Amniotic epithelial cell (primary cell): ENCODE measurements at regions not wholly inside any gene's neighbourhood (a gene's known extent, or its start where the extent isn't known, plus 50 kb on each side); places are given as distances from the start of the nearest gene placed in this dataset.
"Not testable (repeated sequence)": the region's sequence is repeated elsewhere in the genome, so short reads cannot be mapped to it uniquely, and the experiment has no call there.

Experiments
- DNase-seq: peaks from one replicate; pipeline ENCODE4 v3.0.0-alpha.2; 2010; ENCODE audit warnings: low read depth

- DNase-seq = no peak
Measured at GRCh38 chr5:161036296-161036695, 184.3 kb upstream of the ATP10B start.

- DNase-seq = no peak
Measured at GRCh38 chr5:161034451-161034850, 182.4 kb upstream of the ATP10B start.

GRCh38 chr5:161030229-161030628 lies 178.2 kb upstream of the ATP10B start:
- no peak for DNase-seq

- no peak for DNase-seq
Measured at GRCh38 chr5:161027763-161028162, 175.8 kb upstream of the ATP10B start.

GRCh38 chr5:161023551-161023950 lies 171.5 kb upstream of the ATP10B start:
- DNase-seq = no peak

GRCh38 chr5:161022151-161022550 lies 170.1 kb upstream of the ATP10B start:
- no peak for DNase-seq

GRCh38 chr5:161009817-161010216 lies 157.8 kb upstream of the ATP10B start:
- no peak for DNase-seq

- no peak for DNase-seq
Measured at GRCh38 chr5:161009194-161009593, 157.2 kb upstream of the ATP10B start.

- DNase-seq = no peak
Measured at GRCh38 chr5:161007879-161008278, 155.9 kb upstream of the ATP10B start.

GRCh38 chr5:161002571-161003074 lies 150.6 kb upstream of the ATP10B start:
- DNase-seq = no peak

- no peak for DNase-seq
Measured at GRCh38 chr5:161001604-161002003, 149.6 kb upstream of the ATP10B start.

GRCh38 chr5:161001142-161001541 lies 149.1 kb upstream of the ATP10B start:
- not testable (repeated sequence) for DNase-seq

GRCh38 chr5:160991205-160991604 lies 139.2 kb upstream of the ATP10B start:
- no peak for DNase-seq

GRCh38 chr5:160979385-160979784 lies 127.4 kb upstream of the ATP10B start:
- DNase-seq = no peak

- DNase-seq = no peak
Measured at GRCh38 chr5:160978944-160979343, 126.9 kb upstream of the ATP10B start.

GRCh38 chr5:160976181-160976580 lies 124.2 kb upstream of the ATP10B start:
- DNase-seq = no peak

GRCh38 chr5:160970605-160971191 lies 118.7 kb upstream of the ATP10B start:
- no peak for DNase-seq

GRCh38 chr5:160969645-160970044 lies 117.6 kb upstream of the ATP10B start:
- no peak for DNase-seq

- no peak for DNase-seq
Measured at GRCh38 chr5:160968480-160968879, 116.5 kb upstream of the ATP10B start.

- DNase-seq = no peak
Measured at GRCh38 chr5:160966921-160967320, 114.9 kb upstream of the ATP10B start.

- no peak for DNase-seq
Measured at GRCh38 chr5:160961761-160962160, 109.8 kb upstream of the ATP10B start.

- no peak for DNase-seq
Measured at GRCh38 chr5:160961038-160961437, 109.0 kb upstream of the ATP10B start.

- DNase-seq = no peak
Measured at GRCh38 chr5:160960592-160960991, 108.6 kb upstream of the ATP10B start.

- DNase-seq = no peak
Measured at GRCh38 chr5:160959804-160960203, 107.8 kb upstream of the ATP10B start.
